ENCODE measurements at regions not wholly inside any gene's neighbourhood (a gene's known extent, or its start where the extent isn't known, plus 50 kb on each side); places are given as distances from the start of the nearest gene placed in this dataset.

DNA sequence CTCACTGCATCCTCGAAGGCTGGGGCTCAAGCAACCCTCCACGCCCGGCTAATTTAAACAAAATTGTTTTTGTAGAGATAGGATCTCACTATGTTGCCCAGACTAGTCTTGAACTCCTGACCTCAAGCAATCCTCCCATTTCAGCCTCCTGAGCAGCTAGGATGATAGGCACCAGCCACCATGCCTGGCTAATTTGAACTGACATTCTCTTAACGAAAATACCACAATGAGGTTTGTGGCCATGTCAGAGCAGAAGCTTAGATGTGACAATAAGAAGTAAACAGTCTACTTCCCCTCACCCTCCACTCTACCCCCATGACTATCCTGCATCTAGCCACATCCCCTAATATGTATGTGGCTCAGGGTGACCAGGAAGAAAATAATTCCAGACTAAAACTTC is 74.8 kb upstream of the PLCB4 start:
- no TSS peak for BruUV-seq (replicated peaks)
- no peak overlapping the region for H3K9ac ChIP-seq (ENCODE audit: low read length)
- H3K9me2 ChIP-seq (replicated peaks; ENCODE audit: low read length): no peaks in the 10 kb centered on the region
- CTCF ChIA-PET: no interaction called here
- H3K4me3 ChIP-seq (ENCODE audit: low read length): no peak overlapping the region
- no peaks in the 10 kb centered on the region for H4K20me1 ChIP-seq (ENCODE audit: low read length)
- ATAC-seq (no peak), DNase-seq (no peak)
- POLR2A ChIA-PET (ENCODE audit: unreplicated experiment): no interaction called here
- H3K79me2 ChIP-seq (ENCODE audit: low read length): no peaks in the 10 kb centered on the region
- H3K4me2 ChIP-seq (ENCODE audit: low read length): no peak overlapping the region
- H3K9me3 ChIP-seq (ENCODE audit: low read length): no peaks in the 10 kb centered on the region
- H3K36me3 ChIP-seq (ENCODE audit: low read depth, low read length): no peaks in the 10 kb centered on the region
- no peaks in the 10 kb centered on the region for H3K27me3 ChIP-seq (ENCODE audit: low read length)
- no peaks in the 10 kb centered on the region for H3K4me1 ChIP-seq (ENCODE audit: insufficient read depth, low read length)
- H3K27ac ChIP-seq (ENCODE audit: low read length): no peak overlapping the region
- no peak for TF ChIP-seq EZH2phosphoT487 (IDR thresholded peaks at IDR 0.05; ENCODE audit: borderline replicate concordance, low read length)
- TF ChIP-seq, protein P1, sequence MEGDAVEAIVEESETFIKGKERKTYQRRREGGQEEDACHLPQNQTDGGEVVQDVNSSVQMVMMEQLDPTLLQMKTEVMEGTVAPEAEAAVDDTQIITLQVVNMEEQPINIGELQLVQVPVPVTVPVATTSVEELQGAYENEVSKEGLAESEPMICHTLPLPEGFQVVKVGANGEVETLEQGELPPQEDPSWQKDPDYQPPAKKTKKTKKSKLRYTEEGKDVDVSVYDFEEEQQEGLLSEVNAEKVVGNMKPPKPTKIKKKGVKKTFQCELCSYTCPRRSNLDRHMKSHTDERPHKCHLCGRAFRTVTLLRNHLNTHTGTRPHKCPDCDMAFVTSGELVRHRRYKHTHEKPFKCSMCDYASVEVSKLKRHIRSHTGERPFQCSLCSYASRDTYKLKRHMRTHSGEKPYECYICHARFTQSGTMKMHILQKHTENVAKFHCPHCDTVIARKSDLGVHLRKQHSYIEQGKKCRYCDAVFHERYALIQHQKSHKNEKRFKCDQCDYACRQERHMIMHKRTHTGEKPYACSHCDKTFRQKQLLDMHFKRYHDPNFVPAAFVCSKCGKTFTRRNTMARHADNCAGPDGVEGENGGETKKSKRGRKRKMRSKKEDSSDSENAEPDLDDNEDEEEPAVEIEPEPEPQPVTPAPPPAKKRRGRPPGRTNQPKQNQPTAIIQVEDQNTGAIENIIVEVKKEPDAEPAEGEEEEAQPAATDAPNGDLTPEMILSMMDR (conservative IDR thresholded peaks at IDR 0.05; ENCODE audit: low read depth, low read length): no peak
- no peak for TF ChIP-seq EZH2 (IDR thresholded peaks at IDR 0.05; ENCODE audit: low read length, unreplicated experiment)
- no peaks in the 10 kb centered on the region for H3F3A ChIP-seq (ENCODE audit: low read length, unreplicated experiment)
- intact Hi-C loops (cut with micrococcal nuclease): no loop called here
- no peak overlapping the region for H2AFZ ChIP-seq (ENCODE audit: low read length)

DNA sequence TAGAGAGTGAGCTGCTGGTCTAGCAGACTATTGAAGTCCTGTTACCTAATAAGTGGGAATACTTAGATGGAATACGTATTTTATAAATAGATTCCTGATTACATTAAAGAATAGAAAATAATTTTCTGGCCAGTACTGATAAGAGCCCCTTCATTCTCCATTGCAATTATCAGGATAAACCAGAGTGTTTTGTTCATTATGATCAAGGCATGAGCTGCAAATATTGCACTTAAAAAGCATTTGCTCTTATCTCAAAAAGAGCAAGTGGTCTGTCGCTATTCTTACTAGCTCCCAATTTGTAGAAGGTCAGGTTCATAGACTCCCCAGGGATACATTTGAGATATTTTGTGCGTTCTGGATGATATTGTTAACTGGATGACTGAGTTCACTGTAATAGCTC is 73.1 kb upstream of the PLCB4 start:
- no TSS peak for BruUV-seq (replicated peaks)
- H3K9me2 ChIP-seq (replicated peaks; ENCODE audit: low read length): no peaks in the 10 kb centered on the region
- intact Hi-C loops (cut with micrococcal nuclease): no loop called here
- no peak for ATAC-seq
- TF ChIP-seq EZH2phosphoT487 (IDR thresholded peaks at IDR 0.05; ENCODE audit: borderline replicate concordance, low read length): no peak
- no peak for TF ChIP-seq EZH2 (IDR thresholded peaks at IDR 0.05; ENCODE audit: low read length, unreplicated experiment)
- TF ChIP-seq, protein P1 (conservative IDR thresholded peaks at IDR 0.05; ENCODE audit: low read depth, low read length): no peak
- ChIA-PET CTCF (no interaction called here), POLR2A (ENCODE audit: unreplicated experiment) (no interaction called here)
- no peak for DNase-seq
- no peaks in the 10 kb centered on the region for H3K79me2 ChIP-seq (ENCODE audit: low read length)
- H3K27me3 ChIP-seq (ENCODE audit: low read length): no peaks in the 10 kb centered on the region
- no peak overlapping the region for H3K9ac ChIP-seq (ENCODE audit: low read length)
- H4K20me1 ChIP-seq (ENCODE audit: low read length): no peaks in the 10 kb centered on the region
- no peaks in the 10 kb centered on the region for H3K36me3 ChIP-seq (ENCODE audit: low read depth, low read length)
- H2AFZ ChIP-seq (ENCODE audit: low read length): no peak overlapping the region
- H3K4me1 ChIP-seq (ENCODE audit: insufficient read depth, low read length): no peaks in the 10 kb centered on the region
- no peaks in the 10 kb centered on the region for H3F3A ChIP-seq (ENCODE audit: low read length, unreplicated experiment)
- no peak overlapping the region for H3K27ac ChIP-seq (ENCODE audit: low read length)
- H3K4me3 ChIP-seq (ENCODE audit: low read length): no peak overlapping the region
- no peak overlapping the region for H3K4me2 ChIP-seq (ENCODE audit: low read length)
- H3K9me3 ChIP-seq (ENCODE audit: low read length): no peaks in the 10 kb centered on the region

DNA sequence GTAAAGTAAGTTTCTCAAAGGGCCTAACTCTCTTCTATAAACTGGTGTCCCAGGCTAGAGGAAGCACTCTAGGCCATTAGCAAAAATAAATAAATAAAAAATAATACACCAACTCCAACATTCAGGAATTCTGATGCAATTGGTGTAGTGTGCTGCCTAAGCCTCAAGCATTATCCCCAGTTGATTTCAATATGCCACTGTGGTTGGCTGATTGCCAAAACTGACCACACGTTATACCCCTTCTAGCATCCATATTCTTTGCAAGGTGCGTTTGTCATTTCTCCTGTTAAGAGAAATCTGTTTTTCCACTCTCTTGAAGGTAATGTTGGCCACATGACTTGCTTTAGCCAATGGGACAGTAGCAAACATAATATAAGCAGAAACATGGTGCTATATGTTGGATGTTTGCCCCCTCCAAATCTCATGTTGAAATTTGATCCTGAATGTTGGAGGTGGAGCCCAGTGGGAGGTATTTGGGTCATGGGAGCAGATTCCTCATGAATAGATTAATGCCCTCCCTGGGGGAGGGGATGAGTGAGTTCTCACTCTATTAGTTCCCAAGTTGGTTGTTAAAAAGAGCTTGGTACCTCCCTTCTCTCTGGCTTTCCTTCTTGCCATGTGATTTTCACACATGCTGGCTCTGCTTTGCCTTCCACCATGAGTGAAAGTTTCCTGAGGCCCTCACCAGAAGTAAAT is 71.9 kb upstream of the PLCB4 start:
- Histone ChIP-seq H3K9ac (ENCODE audit: low read length) (no peak overlapping the region), H3K4me3 (ENCODE audit: low read length) (no peak overlapping the region), H3K9me3 (ENCODE audit: low read length) (no peaks in the 10 kb centered on the region), H4K20me1 (ENCODE audit: low read length) (no peaks in the 10 kb centered on the region), H3K4me1 (ENCODE audit: insufficient read depth, low read length) (no peaks in the 10 kb centered on the region), H3K4me2 (ENCODE audit: low read length) (no peak overlapping the region), H3K27ac (ENCODE audit: low read length) (no peak overlapping the region), H3F3A (ENCODE audit: low read length, unreplicated experiment) (no peaks in the 10 kb centered on the region), H3K79me2 (ENCODE audit: low read length) (no peaks in the 10 kb centered on the region), H2AFZ (ENCODE audit: low read length) (no peak overlapping the region), H3K9me2 (replicated peaks; ENCODE audit: low read length) (no peaks in the 10 kb centered on the region), H3K27me3 (ENCODE audit: low read length) (no peaks in the 10 kb centered on the region), H3K36me3 (ENCODE audit: low read depth, low read length) (no peaks in the 10 kb centered on the region)
- CTCF ChIA-PET: no interaction called here
- POLR2A ChIA-PET (ENCODE audit: unreplicated experiment): no interaction called here
- ATAC-seq (no peak), DNase-seq (no peak)
- BruUV-seq (replicated peaks): no TSS peak
- no peak for TF ChIP-seq EZH2phosphoT487 (IDR thresholded peaks at IDR 0.05; ENCODE audit: borderline replicate concordance, low read length)
- TF ChIP-seq, protein P1 (conservative IDR thresholded peaks at IDR 0.05; ENCODE audit: low read depth, low read length): no peak
- TF ChIP-seq EZH2 (IDR thresholded peaks at IDR 0.05; ENCODE audit: low read length, unreplicated experiment): no peak
- intact Hi-C loops (cut with micrococcal nuclease): no loop called here
